Renal cortical epithelial cell (primary cell): ENCODE measurements at regions not wholly inside any gene's neighbourhood (a gene's known extent, or its start where the extent isn't known, plus 50 kb on each side); places are given as distances from the start of the nearest gene placed in this dataset.

Experiments
- DNase-seq: peaks from one replicate; pipeline ENCODE4 v3.0.0-alpha.2; 2011; ENCODE audit warnings: low read depth

DNA sequence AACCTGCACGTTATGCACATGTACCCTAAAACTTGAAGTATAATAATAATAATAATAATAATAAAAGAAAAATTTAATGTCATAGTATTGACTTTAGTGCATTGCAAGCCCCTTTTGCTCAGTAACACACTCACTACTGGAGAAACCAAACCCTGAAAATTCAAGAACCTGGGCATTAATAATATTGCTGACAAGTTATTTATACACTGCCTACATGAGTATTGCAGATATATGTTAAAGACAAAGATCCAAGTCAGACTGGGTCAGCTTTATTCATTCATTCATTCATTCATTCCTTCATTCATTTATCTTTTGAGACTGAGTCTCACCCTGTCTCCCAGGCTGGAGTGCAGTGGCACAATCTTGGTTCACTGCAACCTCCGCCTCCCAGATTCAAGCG lies 1711.2 kb downstream of the TP53TG3F start:
- DNase-seq = no peak

DNA sequence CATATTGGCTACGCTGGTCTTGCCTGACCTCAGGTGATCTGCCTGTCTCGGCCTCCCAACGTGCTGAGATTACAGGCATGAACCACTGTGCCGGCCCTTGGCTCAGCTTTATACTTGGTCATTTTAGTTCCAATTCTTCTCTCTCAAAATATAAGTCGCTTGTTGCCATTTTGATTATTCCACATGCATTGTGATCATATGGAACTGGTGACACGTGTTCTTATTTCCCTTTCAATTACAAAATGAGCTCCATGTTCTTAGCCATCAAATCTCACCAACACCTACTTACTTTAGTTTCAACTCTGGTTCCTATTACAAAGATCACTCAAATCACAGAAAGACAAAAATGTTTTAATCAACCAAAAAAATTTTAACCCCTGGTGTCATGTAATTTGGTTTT lies 1711.7 kb downstream of the TP53TG3F start:
- DNase-seq = no peak

DNA sequence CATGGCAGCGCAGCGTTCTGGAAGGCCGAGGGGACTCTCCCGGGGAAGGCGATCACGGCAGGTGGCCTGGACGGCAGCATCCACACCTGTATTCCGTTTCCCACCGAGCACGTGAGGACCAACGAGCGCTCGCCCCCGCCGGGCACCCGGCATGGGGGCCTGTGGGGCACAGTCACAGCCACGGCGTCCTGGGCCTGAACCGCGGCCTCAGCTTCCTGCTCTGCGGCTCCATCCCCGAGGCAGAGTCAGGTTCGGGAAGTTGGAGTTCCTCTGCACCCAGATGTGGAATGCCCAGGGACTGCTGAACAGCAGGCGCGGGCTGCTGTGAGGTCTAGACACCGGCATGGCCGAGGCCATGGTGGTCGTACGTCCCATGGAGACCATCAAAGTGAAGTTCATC lies 1713.9 kb downstream of the TP53TG3F start:
- no peak for DNase-seq

DNA sequence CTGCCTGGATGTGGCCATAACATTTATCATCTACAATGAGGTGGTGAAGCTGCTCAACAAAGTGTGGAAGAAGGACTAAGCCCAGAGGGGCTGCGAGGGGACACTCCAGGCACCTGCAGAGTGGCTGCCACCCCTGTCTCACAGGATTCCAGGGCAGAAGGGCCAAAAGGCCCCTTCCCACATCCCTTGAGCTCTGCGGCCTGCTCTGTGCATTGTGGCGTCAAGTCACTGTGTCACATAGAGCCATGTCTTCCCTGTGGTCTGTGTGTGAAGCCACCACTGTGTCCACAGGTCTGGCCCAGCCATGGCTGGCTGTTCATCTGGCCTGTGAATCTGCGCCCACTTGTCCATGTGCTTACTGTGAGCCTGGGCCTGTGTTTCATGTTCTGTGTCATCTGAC lies 1714.6 kb downstream of the TP53TG3F start:
- DNase-seq = no peak

DNA sequence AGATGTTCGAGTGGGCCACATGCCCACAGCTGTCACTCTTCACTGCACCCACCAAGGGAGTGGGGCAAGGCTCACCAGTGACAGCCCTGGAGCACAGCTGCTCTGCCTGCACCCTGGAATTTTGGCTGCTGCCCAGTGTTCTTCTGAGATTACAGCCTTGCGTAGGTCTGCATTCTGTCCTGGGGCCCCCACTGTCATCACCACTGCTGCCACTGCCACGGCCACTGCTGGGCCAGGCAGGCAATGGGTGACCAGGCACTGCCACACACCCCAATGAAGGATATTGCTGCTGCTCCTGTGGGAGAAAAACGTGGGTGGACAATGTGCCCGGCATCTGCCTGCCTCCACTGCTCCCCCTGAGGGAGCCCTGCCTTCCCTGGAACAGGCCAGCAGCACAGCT lies 1717.0 kb downstream of the TP53TG3F start:
- no peak for DNase-seq

DNA sequence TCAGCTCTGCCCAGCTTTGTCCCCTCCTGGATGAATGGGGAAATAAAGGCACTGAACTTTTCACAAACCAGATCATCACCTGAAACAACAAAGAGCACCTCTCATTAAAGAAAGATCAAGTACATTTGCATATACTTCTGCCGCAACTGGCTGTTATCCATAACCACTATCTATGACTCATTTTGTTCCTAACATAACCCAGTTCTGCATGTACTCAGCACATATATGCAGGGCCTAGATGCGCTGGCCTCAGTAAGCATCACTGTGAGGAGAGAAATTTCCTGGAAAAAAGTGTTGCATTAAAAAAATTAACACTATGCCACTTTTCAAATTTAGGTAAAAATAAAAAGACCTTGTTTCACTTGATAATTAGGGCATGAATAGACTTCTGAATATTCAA lies 1718.4 kb downstream of the TP53TG3F start:
- DNase-seq = no peak

DNA sequence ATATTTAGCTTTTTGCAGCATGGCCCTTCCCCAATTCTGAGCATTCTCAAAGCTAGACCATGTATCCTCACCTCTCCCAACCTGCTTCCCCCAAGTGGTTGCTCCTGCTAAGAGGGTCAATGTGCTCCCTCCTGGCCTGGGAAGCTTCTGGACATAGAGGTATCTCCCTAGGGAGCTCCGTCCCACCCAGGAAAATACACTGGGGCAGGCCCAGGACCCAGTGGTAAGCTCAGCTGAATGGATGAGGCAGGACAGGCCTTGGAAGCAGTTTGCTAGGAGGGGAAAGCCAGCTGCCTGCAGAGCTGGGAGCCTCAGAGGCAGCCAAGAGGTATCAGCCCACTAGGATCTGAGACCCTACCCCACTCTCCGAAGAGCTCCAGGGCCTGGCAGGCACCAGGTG lies 1721.6 kb downstream of the TP53TG3F start:
- DNase-seq = no peak

DNA sequence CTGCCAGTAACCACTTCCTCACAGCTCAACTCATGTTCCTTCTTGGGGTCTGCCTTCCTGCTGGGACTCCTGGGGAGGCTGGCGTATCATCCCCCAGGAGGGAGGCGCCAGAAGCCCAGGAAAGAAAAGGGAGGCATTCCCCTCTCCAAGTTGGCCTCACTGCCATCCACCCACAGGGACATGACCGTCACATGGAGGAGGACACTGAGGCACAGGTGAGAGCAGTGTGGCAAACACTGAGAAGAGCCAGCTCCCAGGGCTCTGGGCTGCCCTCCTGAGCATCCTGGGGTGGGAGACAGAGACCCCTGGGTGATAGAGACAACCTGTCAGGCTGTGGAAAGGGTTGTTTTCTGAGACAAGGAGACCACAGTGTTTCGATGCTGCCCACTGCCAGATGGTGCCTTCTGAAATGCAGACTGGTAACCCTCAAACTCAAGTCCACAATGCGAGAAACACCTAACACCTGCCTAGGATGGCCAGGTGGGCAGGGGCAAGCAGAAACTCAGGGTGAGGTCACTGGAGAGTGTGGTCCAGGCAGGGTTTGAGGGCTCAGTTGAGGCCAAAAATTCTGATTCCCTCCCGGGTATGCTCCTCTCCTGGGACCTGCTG lies 1722.1 kb downstream of the TP53TG3F start:
- no peak for DNase-seq

DNA sequence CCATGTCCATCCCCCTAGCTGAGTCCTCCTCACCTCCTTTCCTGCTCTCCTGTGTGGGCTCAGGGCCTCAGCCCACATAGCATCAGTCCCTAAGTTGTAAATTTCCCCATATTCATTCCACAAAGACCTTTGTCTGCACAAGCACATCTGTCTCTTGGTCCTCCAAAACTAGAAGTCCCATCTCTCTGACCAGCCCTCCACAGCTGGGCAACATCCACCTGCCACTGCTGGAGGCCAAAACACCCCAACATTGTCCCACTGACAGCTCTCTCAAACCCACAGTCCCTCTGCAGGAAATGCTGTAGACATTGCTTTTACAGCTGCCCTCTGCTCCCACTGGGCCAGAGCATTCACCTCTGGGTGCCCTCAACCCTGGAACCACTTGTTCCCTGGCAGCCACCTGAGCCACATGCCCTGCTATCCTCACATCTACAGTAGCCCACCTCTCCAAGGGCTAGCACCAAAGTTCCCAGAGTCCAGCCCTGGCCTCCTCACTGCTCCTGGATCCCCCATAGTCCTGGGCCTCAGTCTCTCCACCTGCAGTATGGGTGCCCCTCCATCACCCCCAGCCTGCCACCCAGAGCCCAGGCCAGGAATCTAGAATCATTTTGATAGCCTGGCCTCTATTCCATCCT lies 1722.7 kb downstream of the TP53TG3F start:
- DNase-seq = no peak

DNA sequence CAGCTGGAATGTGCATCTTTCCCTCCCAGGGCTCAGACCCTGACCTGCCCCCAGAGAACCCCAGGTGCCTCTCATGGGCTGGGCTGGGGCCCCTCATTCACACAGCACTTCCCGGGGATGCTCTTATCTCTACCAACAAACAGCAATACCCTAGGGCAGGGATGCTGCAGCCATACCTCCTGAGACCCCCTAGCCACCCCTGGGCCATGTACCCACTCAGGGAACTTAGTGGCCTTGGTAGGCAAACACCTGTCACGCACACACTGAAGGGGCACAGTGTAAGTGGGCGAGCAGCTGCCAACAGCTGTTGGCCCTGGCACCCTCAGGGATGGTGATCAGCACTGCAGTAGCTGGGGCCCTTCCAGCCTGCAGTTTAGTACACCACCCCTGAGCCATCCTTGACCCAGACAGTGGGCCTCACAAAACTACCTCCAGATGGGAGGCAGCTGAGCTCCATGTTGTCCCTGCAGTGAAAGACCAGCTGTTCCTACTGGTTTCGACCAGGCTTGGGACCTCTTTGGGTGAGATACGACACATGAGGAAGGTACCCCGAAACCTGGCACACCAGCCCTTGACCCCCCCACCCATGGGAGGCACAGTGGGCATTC lies 1723.6 kb downstream of the TP53TG3F start:
- no peak for DNase-seq

DNA sequence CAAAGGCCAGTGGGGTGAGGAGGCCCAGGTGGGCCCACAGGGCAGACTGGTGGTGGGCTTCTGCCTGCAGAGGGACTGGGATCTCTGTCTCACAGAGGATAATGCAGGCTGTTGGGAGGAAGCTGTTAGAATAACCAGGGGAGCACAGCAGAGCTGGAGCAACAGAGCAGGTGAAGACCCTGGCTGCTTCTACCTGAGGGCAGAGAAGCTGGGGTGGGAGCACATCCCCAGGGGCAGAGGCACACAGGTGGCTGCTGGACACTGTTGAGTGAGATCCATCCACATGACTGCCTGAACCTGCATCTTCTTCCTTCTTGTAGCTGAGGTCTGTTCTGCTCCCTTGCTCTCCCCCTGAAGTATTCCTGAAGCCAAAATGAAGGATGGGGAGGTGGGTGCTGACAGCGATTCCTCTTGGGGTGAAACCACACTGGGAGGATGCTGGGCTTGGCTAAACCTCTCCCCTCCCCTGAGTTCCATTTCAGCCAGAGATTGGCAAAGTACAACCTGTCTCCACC lies 1725.0 kb downstream of the TP53TG3F start:
- no peak for DNase-seq

DNA sequence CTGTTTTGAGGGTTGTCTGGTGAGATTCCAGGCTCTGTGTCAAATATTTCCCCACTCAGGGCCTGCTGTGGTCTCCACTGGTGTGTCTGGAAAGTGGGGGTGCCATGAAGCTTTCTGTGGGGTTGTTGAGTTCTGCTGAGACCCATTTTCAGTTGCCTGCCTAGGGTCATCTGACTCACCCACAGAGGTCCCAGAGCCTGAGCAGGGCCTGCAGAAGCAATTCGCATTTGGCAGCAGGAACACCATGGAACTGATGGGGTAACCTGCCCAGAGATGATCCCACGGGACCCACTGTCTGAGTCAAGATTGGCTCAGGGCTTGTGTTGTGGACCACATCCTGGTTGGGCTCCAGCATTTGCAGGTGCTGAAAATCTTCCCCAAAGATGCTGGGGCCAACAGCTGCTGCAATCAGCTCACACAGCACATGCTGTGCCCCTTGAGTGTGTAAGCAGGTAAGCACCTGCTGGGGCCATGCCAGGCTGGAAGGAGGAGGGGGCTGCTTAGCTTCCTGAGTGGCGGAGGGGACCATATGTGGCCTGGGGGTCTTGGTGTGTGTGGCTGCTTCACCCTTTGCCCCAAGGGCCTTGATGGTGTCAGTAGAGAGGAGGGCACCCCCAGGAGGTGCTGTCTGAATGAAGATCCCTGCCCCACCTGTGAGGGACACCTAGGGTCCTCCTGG lies 1726.1 kb downstream of the TP53TG3F start:
- no peak for DNase-seq

DNA sequence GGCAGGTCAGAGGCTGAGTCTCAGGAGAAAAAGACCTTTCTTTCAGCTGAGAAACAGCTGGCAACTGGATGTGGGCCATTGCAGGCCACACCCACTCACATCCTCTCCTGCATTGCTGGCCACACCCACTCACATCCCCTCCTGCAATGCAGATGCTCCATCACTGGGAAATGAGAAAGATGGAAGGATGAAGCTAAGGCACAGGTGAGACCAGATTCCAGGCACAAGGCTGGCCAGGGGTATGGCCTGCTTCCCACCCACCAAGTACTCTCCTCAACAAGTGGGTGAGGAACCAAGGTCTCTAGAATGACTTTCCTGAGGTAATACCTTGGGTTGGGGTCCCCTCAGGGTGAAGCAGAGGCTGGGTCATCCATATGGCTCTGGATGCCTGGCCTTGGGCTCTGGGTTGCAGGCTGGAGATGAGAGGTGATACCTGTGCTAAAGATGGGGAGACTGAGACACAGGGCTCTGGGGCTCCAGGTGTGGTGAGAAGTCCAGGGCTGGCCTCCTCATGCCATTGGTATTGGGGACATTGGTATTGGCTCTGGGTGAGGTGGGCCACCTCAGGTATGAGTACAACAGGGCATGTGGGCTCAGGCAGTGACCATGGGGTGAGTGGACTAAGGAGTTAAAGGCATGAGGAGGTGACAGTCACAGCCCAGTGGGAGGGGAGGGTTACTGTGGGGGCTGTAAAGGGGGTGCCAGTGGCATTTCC lies 1726.8 kb downstream of the TP53TG3F start:
- no peak for DNase-seq

DNA sequence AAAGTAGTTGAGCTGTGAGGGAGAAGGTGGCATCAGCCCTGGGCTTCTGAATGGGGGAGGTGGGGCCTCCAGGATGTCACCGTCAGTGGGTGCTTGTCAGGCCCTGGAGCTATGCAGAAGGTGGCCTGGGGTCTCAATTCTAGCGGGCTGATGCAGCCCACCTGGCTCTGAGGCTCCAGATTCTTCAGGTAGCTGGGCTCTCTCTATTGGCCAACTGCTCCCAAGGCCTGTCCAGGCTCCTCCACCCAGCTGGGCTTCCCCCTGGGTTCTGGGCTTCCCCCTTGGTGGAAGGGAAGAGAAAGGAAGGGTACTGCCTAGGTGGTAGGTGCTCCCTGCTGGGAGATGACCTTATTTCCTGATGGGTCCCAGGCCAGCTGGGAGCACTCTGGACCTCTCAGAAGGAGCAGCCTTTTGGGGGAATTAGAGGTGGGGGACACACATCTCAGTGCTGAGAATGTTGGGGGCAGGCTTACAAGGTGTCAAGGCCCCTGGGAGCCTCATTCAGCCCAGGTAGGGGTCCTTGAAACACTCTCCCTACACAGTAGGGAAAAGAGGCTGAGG lies 1728.3 kb downstream of the TP53TG3F start:
- no peak for DNase-seq

DNA sequence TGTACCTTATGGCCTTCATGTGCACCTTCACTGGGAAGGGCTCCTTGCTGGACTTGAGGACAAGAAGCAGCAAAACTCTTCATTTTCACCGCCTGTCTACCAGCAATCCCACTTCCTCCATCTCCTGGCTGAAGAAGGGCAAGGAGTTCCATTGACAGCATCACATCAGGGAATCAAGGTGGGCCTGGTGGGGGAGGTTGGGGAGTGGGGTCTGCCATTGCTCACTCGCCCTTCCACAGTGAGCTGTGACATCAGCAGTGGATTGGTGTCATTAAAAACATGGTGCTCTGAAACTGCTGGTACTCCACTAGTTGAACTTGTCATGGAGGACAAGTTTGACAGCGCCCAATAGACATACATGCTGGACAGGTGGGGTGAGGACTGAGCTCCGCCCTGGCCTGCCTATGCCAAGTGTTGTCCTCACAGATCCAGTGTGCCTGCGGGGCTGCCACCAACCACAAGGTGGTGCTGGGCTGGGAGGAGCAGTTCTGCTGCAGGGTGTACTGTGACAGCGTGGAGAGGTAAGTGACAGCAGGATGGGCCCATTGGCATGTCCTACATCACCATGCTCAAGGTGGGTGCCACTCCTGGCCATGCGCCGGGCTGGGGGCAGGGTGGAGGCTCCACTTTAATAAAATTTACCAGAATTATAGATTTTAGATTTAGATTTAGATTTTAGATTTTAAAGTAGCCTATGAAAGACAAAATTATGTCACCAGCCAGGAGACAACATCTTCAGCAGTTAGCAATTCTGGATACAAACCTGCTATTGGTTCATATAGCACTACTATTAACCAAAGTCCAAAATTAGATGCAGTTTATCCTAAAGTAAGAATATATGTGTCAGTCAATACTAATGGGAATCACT lies 1729.1 kb downstream of the TP53TG3F start:
- DNase-seq = no peak

DNA sequence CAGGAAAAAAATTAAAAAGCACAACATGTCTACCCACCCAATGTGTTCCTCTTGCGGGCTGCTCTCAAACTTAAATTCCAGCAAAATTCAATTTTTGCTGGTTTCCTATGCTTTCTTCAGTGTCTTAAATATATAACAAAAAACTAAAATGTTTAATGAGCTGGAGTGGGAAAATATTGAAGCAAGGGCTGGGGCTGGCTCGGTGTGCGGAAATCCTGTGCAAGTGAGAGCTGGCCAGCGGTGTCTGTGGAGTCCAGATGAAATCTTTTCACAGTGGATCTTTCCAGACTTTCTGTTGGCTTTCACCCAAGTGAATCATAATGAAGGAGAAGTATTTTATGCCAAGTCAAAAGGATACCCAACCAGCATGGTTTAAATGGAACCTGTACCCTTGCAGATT lies 1733.6 kb downstream of the TP53TG3F start:
- DNase-seq = no peak

DNA sequence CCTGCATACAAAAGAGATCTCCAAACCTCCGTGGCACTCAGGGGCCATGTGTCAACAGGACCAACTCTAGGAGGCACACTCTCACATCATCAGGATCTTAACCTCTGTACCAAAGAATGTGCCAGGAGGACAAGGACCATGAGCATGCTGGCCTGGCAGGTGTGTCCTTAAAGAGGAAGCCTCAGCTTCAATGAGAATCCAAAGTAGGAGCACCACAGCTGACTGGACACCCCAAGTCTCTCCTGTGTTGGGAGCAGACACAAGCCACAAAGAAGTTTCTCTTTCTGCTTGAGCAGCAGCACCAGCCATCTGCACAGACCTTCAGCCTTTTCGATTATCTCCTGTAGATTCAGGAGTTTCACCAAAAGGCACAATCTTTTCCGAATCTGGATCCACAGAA lies 1734.5 kb downstream of the TP53TG3F start:
- no peak for DNase-seq

DNA sequence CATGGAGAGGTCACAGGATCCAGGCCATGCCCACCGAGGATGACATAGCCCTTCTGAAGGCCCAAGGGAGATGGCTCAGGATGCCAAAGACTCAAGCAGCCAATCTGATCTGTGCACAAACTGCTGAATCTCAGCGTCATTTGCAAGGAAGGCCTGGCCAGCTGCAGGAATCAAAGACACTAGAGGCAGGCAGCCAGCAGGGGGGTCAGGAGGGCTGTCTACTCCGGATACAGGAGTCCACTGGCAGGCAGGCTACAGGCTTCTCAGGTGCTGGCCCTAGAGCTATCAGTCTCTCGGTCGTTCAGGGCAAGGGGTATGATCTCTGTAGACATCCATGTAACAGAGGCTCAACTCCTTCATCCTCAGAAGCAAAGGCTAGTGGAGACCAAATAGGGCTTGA lies 1735.3 kb downstream of the TP53TG3F start:
- no peak for DNase-seq

DNA sequence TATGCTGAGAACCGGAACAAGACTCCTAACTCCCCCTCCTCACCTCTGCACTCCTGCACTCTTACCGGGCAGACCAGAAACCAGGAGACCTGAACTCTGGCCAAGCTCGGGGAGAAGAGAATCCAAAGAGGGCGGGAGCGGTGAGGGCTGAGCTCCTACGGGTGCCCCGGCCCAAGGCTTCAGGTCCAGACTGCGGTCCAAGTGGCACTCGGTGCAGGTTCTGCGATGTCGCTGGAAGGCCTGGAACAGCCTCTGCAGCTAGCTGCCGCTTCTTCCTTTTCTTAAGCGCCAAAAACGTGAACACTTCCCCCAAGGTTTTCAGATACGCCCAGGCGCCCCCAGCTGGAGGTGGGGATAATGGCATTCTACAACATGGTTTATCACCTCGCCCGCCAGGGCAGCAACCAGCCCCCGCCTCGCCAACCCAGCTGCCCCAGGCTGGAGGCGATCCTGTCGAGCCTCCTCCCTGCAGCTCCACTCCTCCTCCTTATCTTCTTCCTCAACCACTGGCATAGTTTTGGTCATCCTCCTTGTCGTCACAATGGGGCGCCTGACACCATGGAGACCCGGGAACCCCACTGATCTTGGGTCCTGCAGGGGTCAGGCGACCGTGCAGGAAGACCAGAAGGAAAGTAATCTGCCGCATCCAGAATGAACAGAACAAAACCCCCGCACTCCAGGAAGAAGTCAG lies 1735.9 kb downstream of the TP53TG3F start:
- DNase-seq = no peak

DNA sequence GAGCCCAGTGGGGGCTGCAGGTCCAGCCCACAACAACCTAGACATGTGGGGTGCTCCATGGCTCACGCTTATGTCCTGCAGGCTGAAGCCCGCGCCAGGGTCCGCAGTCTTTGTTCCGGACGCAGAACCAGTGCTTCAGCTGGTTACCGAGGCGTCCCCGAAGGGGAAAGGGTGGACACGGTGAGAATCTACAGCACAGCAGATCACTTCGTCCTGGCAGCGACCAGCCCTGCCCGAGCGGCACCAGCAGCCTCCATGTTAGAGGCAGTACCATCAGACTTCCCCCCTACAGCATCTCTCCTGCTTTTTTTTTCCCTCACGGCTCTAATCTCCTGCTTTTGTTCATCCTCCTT lies 1736.4 kb downstream of the TP53TG3F start:
- no peak for DNase-seq
